OCI-LY7 (cell line): ENCODE measurements at regions not wholly inside any gene's neighbourhood (a gene's known extent, or its start where the extent isn't known, plus 50 kb on each side); places are given as distances from the start of the nearest gene placed in this dataset.

ENCODE experiments used
- CTCF ChIP-seq: fragments of 200-600 bp; sonication (generic); conservative IDR thresholded peaks from 2 replicates; pipeline ENCODE4 v1.5.1; 2014; ENCODE audit warnings: mild to moderate bottlenecking, antibody characterized with exemption, low read length, moderate library complexity, mixed read lengths
- EZH2phosphoT487 ChIP-seq: fragments of 200-600 bp; sonication (generic); IDR thresholded peaks from 2 replicates; pipeline ENCODE4 v1.6.1; 2018; ENCODE audit warnings: low read depth, borderline replicate concordance, mild to moderate bottlenecking, mixed run types, antibody characterized with exemption, low read length, moderate library complexity, mixed read lengths

- TF ChIP-seq CTCF (no peak), EZH2phosphoT487 (no peak)
Observed at GRCh38 chr11:28702450-28702790, 594.2 kb downstream of the METTL15 start.
